Liver (tissue), 3 donors: ENCODE measurements at regions not wholly inside any gene's neighbourhood (a gene's known extent, or its start where the extent isn't known, plus 50 kb on each side); places are given as distances from the start of the nearest gene placed in this dataset.
A peak's percentile ranks its signal among the peaks of the same experiment; 100 is the strongest.

Experiments used
- ATF3 ChIP-seq: IDR thresholded peaks from 2 replicates; pipeline ENCODE4 v1.6.1; 2016; ENCODE audit warnings: antibody characterized with exemption
- CTCF ChIP-seq: fragments of 150-350 bp; IDR thresholded peaks from 2 replicates; pipeline ENCODE4 v1.5.1; 2017; ENCODE audit warnings: improper control_type of control experiment, low read depth, low read length; ENCODE audit not compliant: missing input control
- EGR1 ChIP-seq, 2 donors: IDR thresholded peaks; 2 replicates each; pipeline ENCODE4 v1.6.1; 2016 to 2018; ENCODE audit warnings: antibody characterized with exemption in 2 of 2, low read depth in 2 of 2
- FOXA1 ChIP-seq: IDR thresholded peaks from 2 replicates; pipeline ENCODE4 v1.6.1; 2016; ENCODE audit warnings: antibody characterized with exemption
- HNF4G ChIP-seq: IDR thresholded peaks from 2 replicates; pipeline ENCODE4 v1.6.1; 2016; ENCODE audit warnings: antibody characterized with exemption
- MAX ChIP-seq: IDR thresholded peaks from 2 replicates; pipeline ENCODE4 v1.6.1; 2016; ENCODE audit warnings: antibody characterized with exemption
- RAD21 ChIP-seq, 2 donors: IDR thresholded peaks; 2 replicates each; pipeline ENCODE4 v1.6.1; 2016; ENCODE audit warnings: antibody characterized with exemption in 2 of 2, mild to moderate bottlenecking in 2 of 2
- REST ChIP-seq: IDR thresholded peaks from 2 replicates; pipeline ENCODE4 v1.6.1; 2016; ENCODE audit warnings: antibody characterized with exemption, mild to moderate bottlenecking
- RXRA ChIP-seq, 2 donors: IDR thresholded peaks; 2 replicates each; pipeline ENCODE4 v1.6.1; 2017 to 2018; ENCODE audit warnings: antibody characterized with exemption in 2 of 2, mild to moderate bottlenecking in 1 of 2
- SP1 ChIP-seq: IDR thresholded peaks from 2 replicates; pipeline ENCODE4 v1.6.1; 2018; ENCODE audit warnings: antibody characterized with exemption, mild to moderate bottlenecking
- TAF1 ChIP-seq: conservative IDR thresholded peaks from 2 replicates; pipeline ENCODE4 v1.6.1; 2016; ENCODE audit warnings: antibody characterized with exemption, mild to moderate bottlenecking
- YY1 ChIP-seq: IDR thresholded peaks from 2 replicates; pipeline ENCODE4 v1.6.1; 2016; ENCODE audit warnings: antibody characterized with exemption, mild to moderate bottlenecking
- ZBTB33 ChIP-seq: IDR thresholded peaks from 2 replicates; pipeline ENCODE4 v1.6.1; 2016; ENCODE audit warnings: antibody characterized with exemption
- donor health status: healthy.
- donor health status: healthy.

- TF ChIP-seq ZBTB33, result no peak
- TF ChIP-seq CTCF, result peak; percentile 87
- peak; percentile 70 for TF ChIP-seq MAX
- TF ChIP-seq RXRA (IDR thresholded peaks at IDR 0.05), result peak in 1 of 2 donors; percentile 67
- TF ChIP-seq TAF1, result no peak
- no peak for TF ChIP-seq EGR1 (IDR thresholded peaks at IDR 0.05; ENCODE audit: low read depth in 2 of 2)
- no peak for TF ChIP-seq FOXA1
- peak; percentile 94 for TF ChIP-seq YY1
- TF ChIP-seq REST, result no peak
- TF ChIP-seq ATF3, result peak; percentile 16
- TF ChIP-seq RAD21 (IDR thresholded peaks at IDR 0.05), result peak; percentile 91 to 93
- peak; percentile 9 for TF ChIP-seq SP1
- TF ChIP-seq HNF4G, result no peak
Measured at GRCh38 chr13:44191504-44192171, 182.0 kb upstream of the SERP2 start.
